SJCRH30 (cell line): ENCODE measurements at regions not wholly inside any gene's neighbourhood (a gene's known extent, or its start where the extent isn't known, plus 50 kb on each side); places are given as distances from the start of the nearest gene placed in this dataset.
A peak's percentile ranks its signal among the peaks of the same experiment; 100 is the strongest.

Experiments
- DNase-seq, 2 experiments: peaks; one replicate each; pipeline ENCODE4 v3.0.0-alpha.2; 2015 to 2020
- H3K27ac ChIP-seq: fragments of 250-450 bp; sonication (Bioruptor Pico); 2 replicates; pipeline ENCODE4 v1.5.1; 2020; ENCODE audit warnings: mild to moderate bottlenecking, moderate library complexity
- H3K27me3 ChIP-seq: fragments of 250-450 bp; sonication (Bioruptor Pico); 2 replicates; pipeline ENCODE4 v1.5.1; 2020; ENCODE audit warnings: mild to moderate bottlenecking, moderate library complexity
- H3K36me3 ChIP-seq: fragments of 250-450 bp; sonication (Bioruptor Pico); 2 replicates; pipeline ENCODE4 v1.5.1; 2020; ENCODE audit warnings: mild to moderate bottlenecking, moderate library complexity
- H3K4me1 ChIP-seq: fragments of 250-450 bp; sonication (Bioruptor Pico); 2 replicates; pipeline ENCODE4 v1.5.1; 2020; ENCODE audit warnings: mild to moderate bottlenecking, moderate library complexity
- H3K4me3 ChIP-seq: fragments of 250-450 bp; sonication (Bioruptor Pico); 2 replicates; pipeline ENCODE4 v1.5.1; 2020; ENCODE audit warnings: mild to moderate bottlenecking, moderate library complexity
- H3K9me3 ChIP-seq: fragments of 250-450 bp; sonication (Bioruptor Pico); replicated peaks from 2 replicates; pipeline ENCODE4 v1.5.1; 2020; ENCODE audit warnings: mild to moderate bottlenecking, moderate library complexity

DNA sequence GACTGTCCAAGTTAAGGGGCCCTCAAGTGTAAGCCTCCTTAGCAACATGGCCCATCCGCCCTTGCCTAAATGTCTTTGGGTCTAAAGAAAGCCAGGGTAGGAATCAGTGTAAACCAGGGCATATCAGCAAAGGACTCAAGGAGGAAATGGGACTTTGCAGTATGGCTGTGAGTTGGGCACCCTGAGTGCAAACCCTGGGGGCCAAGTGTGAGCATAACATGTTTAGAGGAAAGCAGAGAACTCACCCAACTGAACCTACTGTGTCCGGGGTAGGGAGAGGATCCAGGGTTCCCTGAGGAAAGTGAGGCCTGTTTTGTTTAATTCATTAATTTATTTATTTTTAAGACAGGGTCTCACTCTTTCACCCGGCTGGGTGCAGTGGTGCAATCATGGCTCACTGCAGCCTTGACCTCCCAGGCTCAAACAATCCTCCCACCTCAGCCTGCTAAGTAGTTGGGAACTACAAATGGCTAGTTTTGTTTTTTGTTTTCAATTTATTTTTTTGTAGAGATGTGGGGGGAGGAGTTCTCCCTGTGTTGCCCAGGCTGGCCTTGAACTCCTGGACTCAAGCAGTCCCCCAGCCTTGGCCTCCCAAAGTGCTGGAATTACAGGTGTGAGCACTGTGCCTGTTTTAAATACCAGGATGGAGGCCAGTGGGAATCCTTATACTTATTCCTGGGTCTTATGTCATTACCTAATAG lies 51.0 kb upstream of the ACTR3 start:
- Histone ChIP-seq H3K27ac (no peak overlapping the region), H3K4me1 (no peaks in the 10 kb centered on the region), H3K4me3 (no peak overlapping the region), H3K36me3 (no peaks in the 10 kb centered on the region), H3K9me3 (no peaks in the 10 kb centered on the region), H3K27me3 (peaks cover 4% of the 10 kb centered on the region; the same call in 1 of the 2 replicates)
- no peak for DNase-seq

DNA sequence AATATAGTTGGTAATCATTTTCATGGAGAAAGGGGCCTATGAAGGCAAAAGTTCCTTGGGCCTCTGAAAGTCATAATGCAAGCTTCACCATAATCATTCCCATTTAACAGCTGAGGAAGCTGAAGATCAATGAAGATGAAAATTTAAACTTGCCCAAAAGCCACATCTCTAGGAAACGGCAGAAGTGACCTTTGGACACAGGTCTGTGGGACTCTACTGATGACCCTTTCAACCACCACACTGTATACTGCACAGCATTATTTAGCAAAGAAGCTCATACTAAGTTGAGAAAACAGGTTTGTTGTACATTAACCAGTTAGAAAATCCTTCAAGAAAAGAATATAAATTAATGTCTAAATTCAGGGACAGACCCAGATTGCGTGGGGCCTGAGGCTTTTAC lies 51.6 kb upstream of the ACTR3 start:
- Histone ChIP-seq H3K9me3 (no peaks in the 10 kb centered on the region), H3K27ac (no peak overlapping the region), H3K36me3 (no peaks in the 10 kb centered on the region), H3K27me3 (peaks cover 4% of the 10 kb centered on the region; the same call in 1 of the 2 replicates), H3K4me1 (no peaks in the 10 kb centered on the region), H3K4me3 (no peak overlapping the region)
- no peak for DNase-seq

DNA sequence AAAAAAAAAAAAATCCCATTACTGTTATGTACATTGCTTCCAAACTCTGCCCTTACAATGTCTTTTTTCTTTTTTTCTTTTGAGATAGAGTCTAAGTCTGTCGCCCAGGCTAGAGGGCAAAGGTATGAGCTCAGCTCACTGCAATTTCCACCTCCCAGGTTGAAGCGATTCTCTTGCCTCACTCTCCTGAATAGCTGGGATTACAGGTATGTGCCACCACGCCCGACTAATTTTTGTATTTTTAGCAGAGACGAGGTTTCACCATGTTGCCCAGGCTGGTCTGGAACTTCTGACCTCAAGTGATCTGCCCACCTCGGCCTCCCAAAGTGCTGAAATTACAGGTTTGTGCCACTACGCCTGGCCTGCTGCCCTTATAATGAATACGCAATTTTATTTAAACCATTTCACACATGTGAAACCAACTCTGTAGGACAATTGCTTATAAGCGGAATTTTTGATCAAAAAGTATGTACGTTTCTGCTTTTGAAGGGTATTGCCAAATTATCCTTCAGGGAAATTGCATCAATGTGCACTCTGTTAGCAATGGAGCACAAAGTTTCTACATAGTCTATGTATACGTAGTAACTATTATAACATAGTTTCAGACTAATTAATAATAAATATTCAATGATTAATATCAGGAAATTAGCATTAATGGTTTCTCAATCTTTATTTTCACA lies 55.7 kb upstream of the ACTR3 start:
- Histone ChIP-seq H3K9me3 (no peaks in the 10 kb centered on the region), H3K36me3 (no peaks in the 10 kb centered on the region), H3K4me3 (no peak overlapping the region), H3K27me3 (peaks cover 4% of the 10 kb centered on the region; the same call in 1 of the 2 replicates), H3K27ac (no peak overlapping the region), H3K4me1 (no peaks in the 10 kb centered on the region)
- no peak for DNase-seq

DNA sequence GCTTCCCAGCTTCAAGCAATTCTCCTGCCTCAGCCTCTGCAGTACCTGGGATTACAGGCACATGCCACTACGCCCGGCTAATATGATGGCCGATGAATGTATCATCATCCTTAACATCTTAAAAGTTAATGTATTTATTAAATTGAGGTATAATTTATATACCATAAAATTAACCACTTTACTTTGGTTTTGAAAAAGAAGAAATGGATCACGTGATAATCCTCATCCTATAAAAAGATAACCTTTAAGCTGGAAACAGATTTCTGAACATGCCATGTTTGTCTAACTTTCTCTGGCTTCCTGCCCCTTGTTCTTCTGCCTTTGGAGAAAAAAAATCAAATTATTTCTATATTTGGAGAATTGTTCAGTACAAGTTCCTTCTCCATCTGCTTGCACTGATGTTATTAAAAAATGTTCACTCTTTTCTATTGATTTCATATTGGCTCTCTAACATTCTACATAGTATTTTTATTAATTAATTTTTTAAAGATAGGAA lies 57.0 kb upstream of the ACTR3 start:
- no peaks in the 10 kb centered on the region for H3K4me1 ChIP-seq
- no peaks in the 10 kb centered on the region for H3K36me3 ChIP-seq
- no peaks in the 10 kb centered on the region for H3K9me3 ChIP-seq
- H3K4me3 ChIP-seq, result no peak overlapping the region
- peaks cover 4% of the 10 kb centered on the region; the same call in 1 of the 2 replicates for H3K27me3 ChIP-seq
- no peak overlapping the region for H3K27ac ChIP-seq
- no peak for DNase-seq

DNA sequence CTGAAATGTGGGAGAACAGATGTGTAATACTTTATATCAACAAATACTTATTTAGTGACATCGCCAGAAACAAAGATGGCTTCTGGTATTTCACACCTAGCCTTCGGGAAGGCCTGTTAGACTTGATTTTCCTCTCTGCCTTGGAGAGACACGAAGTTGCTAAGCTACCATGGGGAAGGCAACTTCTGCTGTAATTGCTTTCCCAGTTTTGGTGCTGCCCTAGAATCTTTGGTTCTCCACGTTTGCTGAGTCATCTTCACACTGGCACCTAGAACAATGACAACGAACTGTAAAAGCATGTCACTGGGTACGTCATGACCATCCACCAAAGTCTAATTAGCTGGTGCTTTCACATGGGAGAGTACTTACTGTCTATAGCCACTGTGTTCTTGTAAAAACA lies 58.7 kb upstream of the ACTR3 start:
- Histone ChIP-seq H3K4me1 (no peaks in the 10 kb centered on the region), H3K9me3 (no peaks in the 10 kb centered on the region), H3K4me3 (no peak overlapping the region), H3K27ac (no peak overlapping the region), H3K36me3 (no peaks in the 10 kb centered on the region), H3K27me3 (peaks cover 4% of the 10 kb centered on the region; the same call in 1 of the 2 replicates)
- DNase-seq, result peak in 1 of 2 experiments; percentile 12

DNA sequence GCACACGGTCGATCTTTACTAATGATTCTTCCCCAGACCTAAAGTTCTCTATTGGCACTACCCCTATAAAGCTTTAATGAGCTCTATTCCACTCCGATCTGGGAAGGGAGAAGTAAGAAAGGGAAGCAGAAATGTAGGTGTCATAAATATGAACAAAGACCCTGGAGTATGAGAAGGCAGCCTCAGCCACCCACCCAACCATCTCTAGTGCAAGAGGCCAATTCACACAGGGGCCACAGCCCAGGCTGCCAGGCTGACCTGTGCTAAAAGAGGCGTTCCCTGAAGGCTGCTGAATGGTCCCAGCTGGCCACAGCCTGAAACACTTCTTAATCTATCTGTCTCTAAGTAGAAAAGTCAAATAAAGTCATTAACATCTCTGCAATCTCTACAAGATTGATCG lies 60.1 kb upstream of the ACTR3 start:
- H3K27ac ChIP-seq, result no peak overlapping the region
- H3K4me1 ChIP-seq, result no peaks in the 10 kb centered on the region
- no peaks in the 10 kb centered on the region for H3K9me3 ChIP-seq
- no peak for DNase-seq
- no peaks in the 10 kb centered on the region for H3K27me3 ChIP-seq
- H3K4me3 ChIP-seq, result no peak overlapping the region
- no peaks in the 10 kb centered on the region for H3K36me3 ChIP-seq

DNA sequence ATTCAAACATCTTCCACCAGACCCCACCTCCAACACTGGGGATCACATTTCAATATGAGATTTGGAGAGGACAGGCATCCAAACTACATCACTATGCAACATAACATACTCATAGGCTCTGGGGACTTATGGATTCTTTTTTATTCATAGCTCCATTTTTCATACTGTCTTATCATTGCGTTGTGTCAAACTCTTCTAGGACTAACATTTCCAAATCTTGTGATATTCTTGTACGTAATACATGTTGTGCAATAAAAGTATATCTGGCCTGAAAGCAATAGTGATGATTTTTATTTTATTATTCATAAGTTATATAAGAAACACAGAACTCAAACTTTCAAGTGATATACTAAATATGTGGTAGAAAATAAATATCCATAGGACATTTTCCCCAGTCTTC lies 60.6 kb upstream of the ACTR3 start:
- Histone ChIP-seq H3K4me1 (no peaks in the 10 kb centered on the region), H3K4me3 (no peak overlapping the region), H3K36me3 (no peaks in the 10 kb centered on the region), H3K27me3 (no peaks in the 10 kb centered on the region), H3K9me3 (no peaks in the 10 kb centered on the region), H3K27ac (no peak overlapping the region)
- DNase-seq, result no peak

DNA sequence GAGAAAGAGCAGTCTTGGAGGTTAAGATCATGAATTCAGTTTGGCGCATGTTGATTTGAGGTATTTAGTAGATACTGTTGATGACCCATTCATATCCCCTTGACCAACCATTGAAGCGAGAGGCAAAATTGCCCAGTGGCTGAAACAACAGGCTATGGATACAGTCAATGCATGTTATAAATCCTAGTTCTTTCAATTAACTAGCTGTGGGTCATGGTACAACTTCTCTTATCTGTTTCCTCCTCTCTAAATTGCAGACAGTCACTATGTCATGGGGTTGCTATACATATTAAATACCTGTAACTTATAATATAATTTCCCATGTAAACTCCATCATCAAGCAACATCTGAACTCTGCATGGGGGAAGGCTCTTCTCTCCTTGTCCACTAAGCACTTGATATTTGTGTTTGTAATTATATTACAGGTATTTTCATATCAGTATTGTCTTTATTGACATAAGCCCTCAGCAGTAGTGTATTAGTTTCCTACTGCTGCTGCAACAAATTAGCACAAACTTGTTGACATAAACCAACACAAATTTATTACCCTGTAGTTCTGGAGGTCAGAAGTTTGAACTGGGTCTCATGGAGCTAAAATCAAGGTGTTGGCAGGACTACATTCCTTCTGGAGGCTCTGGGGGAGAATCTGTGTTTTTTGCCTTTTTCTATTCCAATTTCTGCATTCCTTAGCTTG lies 61.7 kb upstream of the ACTR3 start:
- no peaks in the 10 kb centered on the region for H3K27me3 ChIP-seq
- no peaks in the 10 kb centered on the region for H3K9me3 ChIP-seq
- H3K4me3 ChIP-seq, result no peak overlapping the region
- H3K36me3 ChIP-seq, result no peaks in the 10 kb centered on the region
- H3K4me1 ChIP-seq, result no peaks in the 10 kb centered on the region
- no peak overlapping the region for H3K27ac ChIP-seq
- DNase-seq, result no peak

DNA sequence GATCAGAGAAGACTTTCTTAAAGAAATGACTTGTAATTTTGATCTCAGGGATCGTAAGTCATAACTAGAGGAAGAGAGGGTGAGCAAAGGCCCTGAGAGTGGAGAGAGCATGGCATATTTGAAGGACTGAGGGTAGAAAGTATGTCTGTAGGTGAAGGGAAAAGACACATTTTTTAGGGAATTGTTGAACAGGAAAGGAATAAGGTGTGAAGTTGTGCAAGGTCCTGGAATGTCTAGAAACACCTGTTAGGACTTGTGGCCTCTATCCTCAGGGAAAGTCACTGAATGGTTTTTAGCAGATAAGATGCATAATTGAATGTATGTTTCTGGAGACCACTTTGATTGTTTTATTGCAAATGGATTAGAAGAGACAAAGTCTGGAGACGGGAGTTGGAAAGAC lies 62.5 kb upstream of the ACTR3 start:
- Histone ChIP-seq H3K9me3 (no peaks in the 10 kb centered on the region), H3K36me3 (no peaks in the 10 kb centered on the region), H3K27me3 (no peaks in the 10 kb centered on the region), H3K4me1 (no peaks in the 10 kb centered on the region), H3K4me3 (no peak overlapping the region), H3K27ac (no peak overlapping the region)
- no peak for DNase-seq

DNA sequence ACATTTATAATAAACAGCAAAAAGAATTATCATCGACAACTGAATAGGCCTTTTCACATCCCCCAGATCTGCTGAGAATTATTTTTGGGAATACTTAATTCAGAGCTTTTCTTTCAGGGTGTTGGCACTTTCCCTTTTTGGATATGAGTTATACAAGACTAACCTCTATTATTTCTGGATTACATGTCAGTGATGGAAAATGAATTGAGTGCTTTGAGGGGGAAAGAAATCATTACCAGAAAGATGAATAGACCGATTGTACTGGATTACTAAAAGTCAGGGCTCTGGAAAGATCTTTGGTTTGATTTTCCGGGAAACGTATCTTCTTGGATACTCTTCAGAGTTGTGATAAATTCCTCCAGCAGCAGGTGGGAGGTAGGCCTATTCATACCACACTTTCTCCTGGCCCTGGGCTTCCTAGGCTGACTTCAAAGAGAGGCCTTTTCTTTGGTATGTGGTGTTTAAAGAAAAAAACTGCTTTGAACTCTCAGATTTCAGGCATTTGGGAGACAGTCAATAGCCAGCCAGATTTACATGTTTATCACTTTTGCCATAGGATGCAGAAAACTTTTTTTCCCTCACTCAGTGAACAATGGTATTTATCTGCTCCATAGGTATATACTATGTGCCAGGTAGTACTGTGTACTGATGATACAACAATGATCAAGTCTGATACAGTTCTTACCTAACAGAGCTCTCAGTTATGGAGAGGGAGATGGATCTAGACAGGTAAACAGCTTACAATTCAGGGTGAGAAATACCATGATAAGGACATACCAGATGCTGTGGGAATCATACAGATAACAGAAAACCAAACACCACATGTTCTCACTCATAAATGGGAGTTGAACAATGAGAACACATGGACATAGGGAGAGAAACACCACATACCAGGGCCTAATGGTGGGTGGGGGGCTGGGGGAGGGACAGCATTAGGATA lies 63.3 kb upstream of the ACTR3 start:
- DNase-seq, result no peak
- H3K36me3 ChIP-seq, result no peaks in the 10 kb centered on the region

DNA sequence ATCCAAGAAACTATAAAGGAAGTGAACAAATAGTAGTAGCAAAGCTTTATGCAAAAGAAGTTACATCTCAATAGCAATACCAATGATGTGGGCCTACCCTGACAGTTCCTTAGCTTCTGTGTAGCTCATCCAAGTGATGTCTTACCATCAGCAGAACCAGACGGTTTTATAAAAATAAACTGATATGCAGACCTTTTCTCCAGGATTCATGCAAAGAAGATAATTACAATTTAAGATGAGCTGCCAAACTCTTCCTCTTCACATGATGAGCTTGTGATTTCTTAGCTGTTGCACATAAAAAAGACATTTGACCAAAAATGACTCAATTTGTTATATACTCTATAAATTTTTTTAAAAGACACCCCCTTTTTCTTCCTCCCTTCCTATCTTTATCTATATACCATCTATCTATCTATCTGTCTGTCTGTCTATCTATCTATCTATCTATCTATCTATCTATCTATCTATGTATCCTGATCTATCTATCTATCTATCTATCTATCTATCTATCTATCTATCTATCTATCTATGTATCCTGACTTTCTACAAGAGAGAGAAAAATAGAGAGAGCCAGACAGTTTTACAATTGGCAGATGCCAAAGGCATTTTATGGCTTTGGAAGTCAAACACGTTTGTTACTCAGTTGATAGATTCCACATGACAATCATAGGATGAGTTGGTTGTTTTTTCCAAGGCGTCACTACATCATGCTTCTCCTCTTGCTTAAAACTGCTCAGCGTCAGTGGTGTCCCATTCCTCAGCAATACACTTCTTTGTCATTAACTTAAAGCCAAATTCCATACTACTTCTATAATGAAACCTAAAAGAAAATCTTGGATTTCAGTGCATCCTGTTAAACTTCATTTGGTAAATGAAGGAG lies 65.9 kb upstream of the ACTR3 start:
- Histone ChIP-seq H3K36me3 (no peaks in the 10 kb centered on the region), H3K4me3 (no peak overlapping the region), H3K9me3 (no peaks in the 10 kb centered on the region), H3K4me1 (peaks cover 3% of the 10 kb centered on the region; the same call in 1 of the 2 replicates), H3K27ac (no peak overlapping the region), H3K27me3 (no peaks in the 10 kb centered on the region)
- DNase-seq, result no peak

More for the DNA sequence above, 63.3 kb upstream of the ACTR3 start:
- no peaks in the 10 kb centered on the region for H3K9me3 ChIP-seq
- no peak overlapping the region for H3K4me3 ChIP-seq
- H3K4me1 ChIP-seq, result no peaks in the 10 kb centered on the region
- H3K27me3 ChIP-seq, result no peaks in the 10 kb centered on the region
- no peak overlapping the region for H3K27ac ChIP-seq

DNA sequence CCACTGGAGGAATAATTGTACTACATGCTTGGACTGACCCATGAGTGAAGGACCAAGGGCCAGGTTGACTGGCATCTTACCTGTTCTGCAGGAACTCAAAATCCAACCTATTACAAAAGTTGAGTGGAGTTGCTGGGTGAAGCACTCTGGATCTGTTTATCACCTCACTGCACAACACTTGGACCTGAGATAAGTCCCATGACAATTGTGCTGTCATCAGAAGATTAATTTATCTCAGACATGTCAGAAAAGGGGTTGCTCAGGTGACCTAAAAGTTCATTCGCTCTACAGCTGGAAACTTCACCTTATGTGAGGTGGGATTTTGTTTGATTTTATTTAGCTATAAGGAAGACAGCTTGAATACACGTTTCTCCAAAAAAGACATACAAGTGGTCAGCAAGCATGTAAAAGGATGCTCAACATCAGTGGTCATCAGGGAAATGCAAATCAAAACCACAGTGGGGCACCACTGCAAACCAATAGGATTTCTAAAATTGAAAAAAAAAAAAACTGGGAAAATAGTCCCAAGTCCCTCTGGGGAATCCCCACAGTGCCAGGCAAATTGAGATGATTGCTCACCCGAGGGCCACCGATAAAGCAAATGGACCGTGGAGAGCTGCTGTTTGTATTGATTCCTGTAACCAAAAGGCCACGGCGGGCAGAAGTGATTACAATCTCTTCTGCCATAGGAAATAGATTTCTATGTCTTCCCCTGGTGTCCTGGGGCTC lies 65.8 kb upstream of the SLC35F5 start:
- Histone ChIP-seq H3K4me3 (no peak overlapping the region), H3K9me3 (no peaks in the 10 kb centered on the region), H3K36me3 (no peaks in the 10 kb centered on the region), H3K4me1 (peaks cover 13% of the 10 kb centered on the region), H3K27me3 (no peaks in the 10 kb centered on the region), H3K27ac (no peak overlapping the region)
- DNase-seq, result no peak

DNA sequence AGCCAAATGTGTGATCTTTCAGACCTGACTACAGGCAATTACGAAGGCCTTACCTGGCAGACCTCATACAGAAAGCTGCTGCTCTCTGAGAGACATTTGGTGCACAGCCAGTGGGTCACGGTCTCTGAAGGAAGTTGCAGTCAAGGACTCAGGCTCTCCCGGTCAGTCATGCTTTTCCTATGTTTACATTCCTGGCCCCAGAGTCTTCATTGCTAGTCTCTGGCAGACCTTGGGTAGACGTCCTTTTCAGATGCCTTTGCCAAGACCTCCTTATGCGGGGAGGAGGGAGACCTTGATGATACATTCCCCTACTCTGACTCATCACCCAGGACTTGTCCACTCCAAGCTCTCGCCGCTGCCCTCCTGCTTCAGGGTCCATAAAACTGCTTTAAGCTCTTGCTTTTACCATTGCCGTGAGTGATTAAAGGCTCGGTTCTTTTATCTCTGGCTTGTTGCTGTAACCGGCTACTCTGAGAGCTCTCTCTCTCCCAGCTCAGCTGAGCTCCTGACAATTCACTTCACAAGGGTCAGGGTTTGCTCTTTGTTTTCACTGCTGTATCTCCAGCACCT lies 62.0 kb upstream of the SLC35F5 start:
- no peak overlapping the region for H3K27ac ChIP-seq
- DNase-seq, result peak; percentile 61 to 62

More for the DNA sequence above, 62.0 kb upstream of the SLC35F5 start:
- Histone ChIP-seq H3K36me3 (no peaks in the 10 kb centered on the region), H3K27me3 (no peaks in the 10 kb centered on the region), H3K4me1 (peaks cover 13% of the 10 kb centered on the region), H3K4me3 (peak overlapping the region; percentile 9; the same call in 1 of the 2 replicates), H3K9me3 (no peaks in the 10 kb centered on the region)
